ENCODE measurements at regions not wholly inside any gene's neighbourhood (a gene's known extent, or its start where the extent isn't known, plus 50 kb on each side); places are given as distances from the start of the nearest gene placed in this dataset.
"Not testable (repeated sequence)": the region's sequence is repeated elsewhere in the genome, so short reads cannot be mapped to it uniquely, and the experiment has no call there.

GRCh38 chr18:60044290-60045006, 144.7 kb downstream of the PMAIP1 start:
- no peak for DNase-seq
- no peak overlapping the region for H3K4me3 Mint-ChIP-seq
- H3K27me3 Mint-ChIP-seq (ENCODE audit: low read depth) = peaks cover 8% of the 10 kb centered on the region

GRCh38 chr18:60040971-60041370, 141.2 kb downstream of the PMAIP1 start:
- ATAC-seq = no peak
- Mint-ChIP-seq H3K4me3 (no peak overlapping the region), H3K36me3 (ENCODE audit: insufficient read depth) (no peaks in the 10 kb centered on the region), H3K9me3 (no peaks in the 10 kb centered on the region), H3K27me3 (ENCODE audit: low read depth) (peaks cover 9% of the 10 kb centered on the region), H3K4me1 (ENCODE audit: low read depth) (no peaks in the 10 kb centered on the region)
- DNase-seq = no peak

More at GRCh38 chr18:60044290-60045006, 144.7 kb downstream of the PMAIP1 start:
- ATAC-seq = no peak
- Mint-ChIP-seq H3K4me1 (ENCODE audit: low read depth) (no peaks in the 10 kb centered on the region), H3K36me3 (ENCODE audit: insufficient read depth) (no peaks in the 10 kb centered on the region), H3K9me3 (no peaks in the 10 kb centered on the region)

DNA sequence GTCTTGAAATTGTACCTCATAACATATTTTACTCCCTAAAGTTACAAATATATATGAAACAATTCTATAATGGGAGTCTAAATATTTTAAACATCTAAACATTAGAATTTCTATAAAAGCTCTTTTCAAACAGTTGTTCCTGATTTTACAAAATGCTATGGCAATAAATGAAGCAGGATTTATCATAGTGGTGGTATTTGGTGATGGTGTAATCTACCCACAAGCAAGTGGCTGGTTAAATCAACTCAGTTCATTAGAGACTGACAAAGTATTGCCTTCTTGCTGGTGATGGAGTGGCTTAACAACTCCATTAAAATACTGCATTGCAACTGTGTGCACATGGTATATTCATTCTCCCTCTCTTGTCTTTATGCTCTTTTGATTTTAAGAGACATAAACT, 138.9 kb downstream of the PMAIP1 start:
- H3K9me3 Mint-ChIP-seq = no peaks in the 10 kb centered on the region
- no peak for DNase-seq
- H3K4me1 Mint-ChIP-seq (ENCODE audit: low read depth) = no peaks in the 10 kb centered on the region
- no peak overlapping the region for H3K4me3 Mint-ChIP-seq
- no peaks in the 10 kb centered on the region for H3K36me3 Mint-ChIP-seq (ENCODE audit: insufficient read depth)
- peaks cover 9% of the 10 kb centered on the region for H3K27me3 Mint-ChIP-seq (ENCODE audit: low read depth)
- no peak for ATAC-seq

- H3K9me3 Mint-ChIP-seq = no peaks in the 10 kb centered on the region
- no peak for DNase-seq
- H3K27me3 Mint-ChIP-seq (ENCODE audit: low read depth) = peaks cover 2% of the 10 kb centered on the region
- H3K36me3 Mint-ChIP-seq (ENCODE audit: insufficient read depth) = no peaks in the 10 kb centered on the region
- H3K4me1 Mint-ChIP-seq (ENCODE audit: low read depth) = no peaks in the 10 kb centered on the region
- no peak for ATAC-seq
- no peak overlapping the region for H3K4me3 Mint-ChIP-seq
Observed at GRCh38 chr18:60027397-60027796, 127.6 kb downstream of the PMAIP1 start.

DNA sequence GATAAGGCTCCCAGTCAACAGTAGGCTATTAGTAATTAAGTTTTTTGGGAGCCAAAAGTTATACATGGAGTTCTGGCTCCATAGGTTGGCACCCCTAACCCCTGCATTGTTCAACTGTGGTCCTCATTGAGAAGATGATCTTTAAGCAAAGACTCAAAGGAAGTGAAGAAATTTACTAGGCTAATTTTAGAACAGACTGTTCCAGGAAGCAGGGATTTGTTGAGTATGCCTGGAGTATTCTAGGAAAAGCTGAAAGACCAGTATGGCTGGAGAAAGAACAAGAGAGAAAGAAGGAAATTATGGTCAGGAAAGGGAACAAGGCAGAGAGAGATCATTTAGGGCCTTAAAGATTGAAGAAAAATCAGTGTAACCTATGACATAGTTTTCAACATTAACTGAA, 125.1 kb downstream of the PMAIP1 start:
- Mint-ChIP-seq H3K4me3 (no peak overlapping the region), H3K9me3 (no peaks in the 10 kb centered on the region), H3K4me1 (ENCODE audit: low read depth) (no peaks in the 10 kb centered on the region), H3K36me3 (ENCODE audit: insufficient read depth) (no peaks in the 10 kb centered on the region), H3K27me3 (ENCODE audit: low read depth) (peaks cover 2% of the 10 kb centered on the region)
- no peak for DNase-seq
- no peak for ATAC-seq

DNA sequence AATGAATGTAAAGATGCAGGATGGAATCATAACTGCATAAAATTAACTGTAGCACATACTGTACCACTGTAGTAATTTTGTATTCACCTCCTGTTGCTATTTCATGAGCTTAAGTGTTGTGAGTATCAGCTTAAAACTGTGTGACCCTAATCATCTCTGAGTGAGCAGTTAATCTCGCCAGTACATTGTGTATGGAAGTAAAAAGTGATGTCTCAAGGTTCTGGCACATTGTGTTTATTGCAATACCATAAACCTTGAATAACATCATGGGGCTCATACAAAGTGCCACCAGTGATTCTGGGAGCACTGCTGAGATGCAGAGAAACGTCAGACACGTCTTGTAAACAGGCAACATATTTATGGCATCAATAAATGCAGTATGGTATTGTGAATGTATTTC, 124.5 kb downstream of the PMAIP1 start:
- ATAC-seq (no peak), DNase-seq (no peak)
- no peaks in the 10 kb centered on the region for H3K4me1 Mint-ChIP-seq (ENCODE audit: low read depth)
- peaks cover 2% of the 10 kb centered on the region for H3K27me3 Mint-ChIP-seq (ENCODE audit: low read depth)
- H3K36me3 Mint-ChIP-seq (ENCODE audit: insufficient read depth) = no peaks in the 10 kb centered on the region
- no peaks in the 10 kb centered on the region for H3K9me3 Mint-ChIP-seq
- no peak overlapping the region for H3K4me3 Mint-ChIP-seq

- H3K27me3 Mint-ChIP-seq (ENCODE audit: low read depth) = peaks cover 2% of the 10 kb centered on the region
- no peak overlapping the region for H3K4me3 Mint-ChIP-seq
- H3K36me3 Mint-ChIP-seq (ENCODE audit: insufficient read depth) = no peaks in the 10 kb centered on the region
- H3K9me3 Mint-ChIP-seq = no peaks in the 10 kb centered on the region
- no peak for ATAC-seq
- DNase-seq = no peak
- H3K4me1 Mint-ChIP-seq (ENCODE audit: low read depth) = no peaks in the 10 kb centered on the region
Observed at GRCh38 chr18:60022671-60023276, 123.0 kb downstream of the PMAIP1 start.

GRCh38 chr18:60021556-60021955, 121.8 kb downstream of the PMAIP1 start:
- H3K27me3 Mint-ChIP-seq (ENCODE audit: low read depth) = peaks cover 2% of the 10 kb centered on the region

GRCh38 chr18:60020107-60020925, 120.5 kb downstream of the PMAIP1 start:
- H3K36me3 Mint-ChIP-seq (ENCODE audit: insufficient read depth) = no peaks in the 10 kb centered on the region
- ATAC-seq (no peak), DNase-seq (no peak)
- no peaks in the 10 kb centered on the region for H3K4me1 Mint-ChIP-seq (ENCODE audit: low read depth)
- H3K27me3 Mint-ChIP-seq (ENCODE audit: low read depth) = peaks cover 2% of the 10 kb centered on the region
- H3K9me3 Mint-ChIP-seq = no peaks in the 10 kb centered on the region
- no peak overlapping the region for H3K4me3 Mint-ChIP-seq

More at GRCh38 chr18:60021556-60021955, 121.8 kb downstream of the PMAIP1 start:
- no peaks in the 10 kb centered on the region for H3K4me1 Mint-ChIP-seq (ENCODE audit: low read depth)
- H3K9me3 Mint-ChIP-seq = no peaks in the 10 kb centered on the region
- no peak overlapping the region for H3K4me3 Mint-ChIP-seq
- ATAC-seq = no peak
- DNase-seq = no peak
- no peaks in the 10 kb centered on the region for H3K36me3 Mint-ChIP-seq (ENCODE audit: insufficient read depth)

DNA sequence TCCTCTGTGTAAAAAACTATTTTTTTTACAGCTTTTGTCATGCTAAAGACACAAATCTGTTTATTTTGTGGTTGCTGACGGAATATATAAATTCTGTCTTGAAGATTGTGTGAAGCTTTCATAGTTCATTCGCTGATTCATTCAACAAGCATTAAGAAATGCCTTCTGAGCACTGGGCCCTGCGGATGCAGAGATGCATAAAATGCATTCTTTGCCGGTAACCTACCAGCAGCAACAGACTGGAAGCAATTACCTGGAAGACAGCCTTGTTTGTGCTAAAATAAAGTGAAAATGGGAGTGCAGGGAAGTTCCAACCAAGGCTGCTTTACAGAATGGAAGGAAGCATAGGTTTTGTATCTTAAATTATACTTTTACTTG, 119.7 kb downstream of the PMAIP1 start:
- peaks cover 2% of the 10 kb centered on the region for H3K27me3 Mint-ChIP-seq (ENCODE audit: low read depth)
- no peak for ATAC-seq

GRCh38 chr18:60018618-60019462, 119.0 kb downstream of the PMAIP1 start:
- DNase-seq = no peak
- ATAC-seq = no peak
- Mint-ChIP-seq H3K9me3 (no peaks in the 10 kb centered on the region), H3K4me1 (ENCODE audit: low read depth) (no peaks in the 10 kb centered on the region), H3K4me3 (no peak overlapping the region), H3K27me3 (ENCODE audit: low read depth) (peaks cover 6% of the 10 kb centered on the region), H3K36me3 (ENCODE audit: insufficient read depth) (no peaks in the 10 kb centered on the region)

More for the DNA sequence above, 119.7 kb downstream of the PMAIP1 start:
- Mint-ChIP-seq H3K36me3 (ENCODE audit: insufficient read depth) (no peaks in the 10 kb centered on the region), H3K4me3 (no peak overlapping the region), H3K4me1 (ENCODE audit: low read depth) (no peaks in the 10 kb centered on the region), H3K9me3 (no peaks in the 10 kb centered on the region)
- no peak for DNase-seq

- H3K36me3 Mint-ChIP-seq (ENCODE audit: insufficient read depth); H3K4me1 Mint-ChIP-seq (ENCODE audit: low read depth); H3K27me3 Mint-ChIP-seq (ENCODE audit: low read depth); H3K4me3 Mint-ChIP-seq; DNase-seq; H3K9me3 Mint-ChIP-seq; ATAC-seq: not testable (repeated sequence)
Observed at GRCh38 chr18:60018134-60018533, 118.3 kb downstream of the PMAIP1 start.

- Mint-ChIP-seq H3K4me1 (ENCODE audit: low read depth) (no peaks in the 10 kb centered on the region), H3K9me3 (no peaks in the 10 kb centered on the region), H3K4me3 (no peak overlapping the region), H3K36me3 (ENCODE audit: insufficient read depth) (no peaks in the 10 kb centered on the region), H3K27me3 (ENCODE audit: low read depth) (peaks cover 4% of the 10 kb centered on the region)
- DNase-seq (no peak), ATAC-seq (no peak)
Observed at GRCh38 chr18:60017371-60017770, 117.6 kb downstream of the PMAIP1 start.

DNA sequence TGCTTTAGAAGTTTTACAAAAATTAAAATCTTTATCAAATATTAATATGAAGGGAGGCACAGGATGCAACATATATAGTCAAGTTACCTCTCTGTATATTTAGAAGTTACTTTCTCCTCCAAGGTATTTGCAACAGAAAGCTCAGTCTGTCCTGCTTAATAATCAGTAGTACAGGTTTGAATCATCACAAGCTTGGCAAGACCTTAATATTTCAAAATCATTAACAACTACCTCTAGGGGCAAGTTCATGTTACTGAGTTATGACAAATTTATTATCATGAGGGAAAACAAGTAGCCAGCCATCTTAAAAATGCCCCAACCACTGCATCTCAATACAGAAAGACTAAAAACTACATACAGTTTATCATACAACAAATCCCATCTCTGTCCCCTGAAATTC, 116.0 kb downstream of the PMAIP1 start:
- not testable (repeated sequence) for H3K27me3 Mint-ChIP-seq (ENCODE audit: low read depth); H3K36me3 Mint-ChIP-seq (ENCODE audit: insufficient read depth); H3K4me3 Mint-ChIP-seq; DNase-seq; H3K9me3 Mint-ChIP-seq; H3K4me1 Mint-ChIP-seq (ENCODE audit: low read depth); ATAC-seq
